Astrocyte (in vitro differentiated cells and primary cell): ENCODE measurements at regions not wholly inside any gene's neighbourhood (a gene's known extent, or its start where the extent isn't known, plus 50 kb on each side); places are given as distances from the start of the nearest gene placed in this dataset.

ENCODE experiments used
- CTCF ChIP-seq: IDR thresholded peaks from 2 replicates; pipeline ENCODE4 v1.5.1; 2011; ENCODE audit warnings: low read depth, mild to moderate bottlenecking, inconsistent platforms, low read length, moderate library complexity; ENCODE audit not compliant: insufficient read depth
- EZH2 ChIP-seq: IDR thresholded peaks from 2 replicates; pipeline ENCODE4 v1.6.1; 2012; ENCODE audit warnings: mild to moderate bottlenecking, low read length, inconsistent platforms; ENCODE audit not compliant: insufficient read depth

- TF ChIP-seq CTCF = no peak
- TF ChIP-seq EZH2 = no peak
Measured at GRCh38 chr3:152559246-152559645, 275.7 kb upstream of the P2RY1 start.
